Mesendoderm (in vitro differentiated cells): ENCODE measurements at regions not wholly inside any gene's neighbourhood (a gene's known extent, or its start where the extent isn't known, plus 50 kb on each side); places are given as distances from the start of the nearest gene placed in this dataset.

Source experiments
- DNase-seq: peaks from one replicate; pipeline ENCODE4 v3.0.0; 2013
- H2AK5ac ChIP-seq: 2 replicates; pipeline ENCODE4 v1.6.1; 2013; ENCODE audit warnings: low read length, inconsistent platforms
- H2BK120ac ChIP-seq: 2 replicates; pipeline ENCODE4 v1.6.1; 2013; ENCODE audit warnings: low read depth, mild to moderate bottlenecking, low read length, moderate library complexity, mixed read lengths
- H2BK15ac ChIP-seq: replicated peaks from 2 replicates; pipeline ENCODE4 v1.6.1; 2013; ENCODE audit warnings: low read depth, mild to moderate bottlenecking, moderate library complexity
- H2BK5ac ChIP-seq: 2 replicates; pipeline ENCODE4 v1.6.1; 2013; ENCODE audit warnings: low read length, inconsistent platforms
- H3K18ac ChIP-seq: 2 replicates; pipeline ENCODE4 v1.6.1; 2013; ENCODE audit warnings: mild to moderate bottlenecking, low read length, mixed read lengths
- H3K23ac ChIP-seq: one replicate; pipeline ENCODE4 v1.6.1; 2013; ENCODE audit warnings: low read length
- H3K27ac ChIP-seq: 2 replicates; pipeline ENCODE4 v1.5.1; 2013; ENCODE audit warnings: low read depth, mild to moderate bottlenecking, inconsistent platforms, low read length, moderate library complexity
- H3K27me3 ChIP-seq: 2 replicates; pipeline ENCODE4 v1.6.1; 2013; ENCODE audit warnings: low read length, control low read depth, mild to moderate bottlenecking, inconsistent platforms; ENCODE audit not compliant: insufficient read depth, poor library complexity
- H3K36me3 ChIP-seq: 2 replicates; pipeline ENCODE4 v1.6.1; 2013; ENCODE audit warnings: low read length, inconsistent platforms; ENCODE audit not compliant: control insufficient read depth, insufficient read depth
- H3K4ac ChIP-seq: one replicate; pipeline ENCODE4 v1.6.1; 2013; ENCODE audit warnings: low read depth, mild to moderate bottlenecking, low read length, moderate library complexity
- H3K4me1 ChIP-seq: 2 replicates; pipeline ENCODE4 v1.6.1; 2013; ENCODE audit warnings: low read depth, low read length, inconsistent platforms; ENCODE audit not compliant: control insufficient read depth
- H3K4me2 ChIP-seq: 2 replicates; pipeline ENCODE4 v1.6.1; 2013; ENCODE audit warnings: low read length
- H3K4me3 ChIP-seq: 2 replicates; pipeline ENCODE4 v1.5.1; 2013; ENCODE audit warnings: mild to moderate bottlenecking, low read length
- H3K56ac ChIP-seq: one replicate; pipeline ENCODE4 v1.6.1; 2013; ENCODE audit warnings: low read length
- H3K79me1 ChIP-seq: 2 replicates; pipeline ENCODE4 v1.6.1; 2013; ENCODE audit warnings: low read length, inconsistent platforms
- H3K79me2 ChIP-seq: 2 replicates; pipeline ENCODE4 v1.6.1; 2013; ENCODE audit warnings: mild to moderate bottlenecking, low read length; ENCODE audit not compliant: control insufficient read depth, insufficient read depth
- H3K9ac ChIP-seq: 2 replicates; pipeline ENCODE4 v1.6.1; 2013; ENCODE audit warnings: low read length, inconsistent platforms
- H4K5ac ChIP-seq: one replicate; pipeline ENCODE4 v1.6.1; 2013; ENCODE audit warnings: low read length
- H4K8ac ChIP-seq: one replicate; pipeline ENCODE4 v1.6.1; 2013; ENCODE audit warnings: low read depth, mild to moderate bottlenecking, control low read depth, low read length, moderate library complexity
- WGBS: extraction: QIAGEN DNeasy Blood & Tissue Kit; methylation state at CpG from one replicate; pipeline ENCODE4 v1.1.7; 2013; ENCODE audit warnings: low lambda C conversion rate, missing lambda C conversion rate; ENCODE audit not compliant: insufficient coverage; ENCODE audit errors: extremely low coverage; 5-methylcytosine and 5-hydroxymethylcytosine counted together

DNA sequence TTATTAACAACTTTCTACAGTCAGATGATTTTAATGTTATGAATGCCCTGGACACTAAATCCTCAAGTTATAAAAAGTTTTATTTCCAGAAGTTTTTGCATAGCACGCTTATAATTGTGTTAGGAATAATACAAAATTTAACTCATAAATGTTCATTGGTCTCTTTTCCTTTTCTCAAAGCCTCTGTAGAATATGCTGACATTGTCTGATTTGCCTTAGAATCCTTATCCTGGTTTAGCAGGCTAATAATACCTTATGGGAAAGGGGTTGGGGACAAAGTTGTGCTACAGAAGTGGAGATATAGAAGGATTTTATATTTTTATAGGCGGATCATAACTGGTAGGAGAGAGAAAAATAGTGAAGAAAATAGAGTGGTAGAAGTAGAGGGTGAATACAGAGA, 1739.6 kb downstream of the OLFM4 start:
- Histone ChIP-seq H3K79me2 (no peaks in the 10 kb centered on the region), H3K4ac (no peak overlapping the region)
- WGBS = 100% methylated on average over 1 of the region's 2 CpGs

DNA sequence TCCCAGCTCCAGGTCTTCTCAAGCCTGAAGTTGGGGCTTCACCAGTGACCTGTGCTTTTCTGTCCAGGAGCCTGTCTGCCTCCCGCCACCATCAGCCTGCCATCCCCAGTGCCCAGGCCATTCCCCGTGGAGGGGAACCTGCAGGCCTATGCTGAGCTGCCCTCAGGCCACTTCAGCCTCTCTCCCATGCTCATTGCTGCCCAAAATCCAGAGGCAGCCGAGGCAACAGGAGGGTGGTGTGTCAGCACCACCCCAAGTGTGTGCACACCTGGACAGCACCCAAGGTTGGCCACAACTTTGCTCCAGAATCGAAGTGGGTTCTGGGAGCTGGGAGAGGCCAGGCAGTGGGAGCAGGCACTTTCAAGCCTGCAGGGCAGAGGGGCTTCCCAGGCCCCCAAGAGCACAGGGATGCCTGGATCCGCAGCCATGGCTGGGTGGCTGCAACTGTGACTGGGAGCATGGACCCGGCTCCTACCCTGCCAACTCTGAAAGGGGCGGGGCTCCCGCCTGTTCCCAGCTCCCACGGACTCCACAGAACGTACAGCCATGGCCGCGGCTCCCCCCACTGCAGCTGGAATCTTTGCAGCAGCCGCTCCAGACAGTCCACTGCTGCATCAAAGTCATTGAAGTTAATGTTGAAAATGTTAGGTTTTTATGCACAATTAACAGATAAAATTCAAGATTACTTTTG, 1747.0 kb downstream of the OLFM4 start:
- Histone ChIP-seq H3K27me3 (no peaks in the 10 kb centered on the region), H2BK5ac (no peak overlapping the region), H4K5ac (no peak overlapping the region), H3K4me3 (no peak overlapping the region), H3K18ac (no peak overlapping the region), H3K4ac (no peak overlapping the region), H3K79me2 (no peaks in the 10 kb centered on the region), H3K27ac (no peak overlapping the region), H2BK120ac (no peak overlapping the region), H3K79me1 (no peaks in the 10 kb centered on the region), H3K4me1 (no peaks in the 10 kb centered on the region), H3K9ac (no peak overlapping the region), H3K23ac (no peak overlapping the region), H3K4me2 (no peak overlapping the region), H2BK15ac (no peak overlapping the region), H2AK5ac (no peak overlapping the region), H3K36me3 (no peaks in the 10 kb centered on the region), H3K56ac (no peak overlapping the region), H4K8ac (no peak overlapping the region)
- WGBS = no CpG with 5 or more reads among the region's 13 CpGs
- no peak for DNase-seq

More for the DNA sequence above, 1739.6 kb downstream of the OLFM4 start:
- Histone ChIP-seq H4K5ac (no peak overlapping the region), H3K4me2 (no peak overlapping the region), H3K23ac (no peak overlapping the region), H2BK5ac (no peak overlapping the region), H3K56ac (no peak overlapping the region), H4K8ac (no peak overlapping the region), H3K27me3 (no peaks in the 10 kb centered on the region), H2BK15ac (no peak overlapping the region), H3K27ac (no peak overlapping the region), H3K18ac (no peak overlapping the region), H3K9ac (no peak overlapping the region), H3K4me1 (no peaks in the 10 kb centered on the region), H3K36me3 (no peaks in the 10 kb centered on the region), H2BK120ac (no peak overlapping the region), H3K4me3 (no peak overlapping the region), H2AK5ac (no peak overlapping the region), H3K79me1 (no peaks in the 10 kb centered on the region)
- DNase-seq = no peak

DNA sequence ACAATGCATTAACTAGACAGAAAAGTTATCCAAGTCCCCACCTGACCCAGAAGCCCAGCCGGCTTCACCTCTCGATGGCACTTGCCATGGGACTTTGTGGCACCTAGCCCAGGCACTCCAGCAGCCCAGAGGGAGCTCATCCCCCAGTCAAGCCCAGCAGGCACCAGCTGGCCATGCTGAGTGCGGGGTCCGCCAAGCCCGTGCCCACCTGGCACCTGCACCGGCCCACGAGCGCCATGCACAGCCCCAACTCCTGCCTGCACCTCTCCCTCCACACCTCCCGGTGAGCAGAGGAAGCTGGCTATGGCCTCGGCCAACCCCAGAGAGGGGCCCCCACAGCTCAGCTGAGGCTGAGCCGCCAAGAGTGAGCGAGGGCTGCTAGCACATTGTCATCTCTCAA, 1759.1 kb downstream of the OLFM4 start:
- no peak for DNase-seq
- H2BK5ac ChIP-seq = no peak overlapping the region
- no peak overlapping the region for H2BK15ac ChIP-seq
- H3K79me1 ChIP-seq = no peaks in the 10 kb centered on the region
- WGBS = no CpG with 5 or more reads among the region's 12 CpGs
- H3K23ac ChIP-seq = no peak overlapping the region
- no peak overlapping the region for H4K5ac ChIP-seq
- no peak overlapping the region for H3K9ac ChIP-seq
- no peak overlapping the region for H4K8ac ChIP-seq
- H2AK5ac ChIP-seq = no peak overlapping the region
- H3K36me3 ChIP-seq = no peaks in the 10 kb centered on the region
- H3K18ac ChIP-seq = no peak overlapping the region
- no peak overlapping the region for H3K27ac ChIP-seq
- no peak overlapping the region for H3K4ac ChIP-seq
- no peaks in the 10 kb centered on the region for H3K4me1 ChIP-seq
- no peak overlapping the region for H2BK120ac ChIP-seq
- no peak overlapping the region for H3K4me2 ChIP-seq
- no peaks in the 10 kb centered on the region for H3K27me3 ChIP-seq
- no peaks in the 10 kb centered on the region for H3K79me2 ChIP-seq
- no peak overlapping the region for H3K56ac ChIP-seq
- H3K4me3 ChIP-seq = no peak overlapping the region

DNA sequence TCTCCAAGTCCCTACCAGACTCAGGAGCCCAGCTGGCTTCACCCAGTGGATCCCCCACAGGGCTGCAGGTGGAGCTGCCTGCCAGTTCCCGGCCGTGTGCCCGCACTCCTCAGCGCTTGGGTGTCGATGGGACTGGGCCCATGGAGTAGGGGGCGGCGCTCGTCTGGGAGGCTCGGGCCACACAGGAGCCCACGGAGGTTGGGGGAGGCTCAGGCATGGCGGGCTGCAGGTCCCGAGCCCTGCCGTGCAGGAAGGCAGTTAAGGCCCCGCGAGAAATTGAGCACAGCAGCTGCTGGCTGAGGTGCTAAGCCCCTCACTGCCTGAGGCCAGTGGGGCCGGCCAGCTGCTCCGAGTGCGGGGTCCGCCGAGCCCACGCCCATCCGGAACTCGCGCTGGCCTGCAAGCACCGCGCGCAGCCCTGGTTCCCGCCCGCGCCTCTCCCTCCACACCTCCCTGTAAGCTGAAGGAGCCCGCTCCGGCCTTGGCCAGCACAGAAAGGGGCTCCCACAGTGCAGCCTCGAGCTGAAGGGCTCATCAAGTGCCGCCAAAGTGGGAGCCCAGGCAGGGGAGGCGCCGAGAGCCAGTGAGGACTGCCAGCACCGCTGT, 1771.1 kb downstream of the OLFM4 start:
- no peak overlapping the region for H2AK5ac ChIP-seq
- WGBS = no CpG with 5 or more reads among the region's 37 CpGs

DNA sequence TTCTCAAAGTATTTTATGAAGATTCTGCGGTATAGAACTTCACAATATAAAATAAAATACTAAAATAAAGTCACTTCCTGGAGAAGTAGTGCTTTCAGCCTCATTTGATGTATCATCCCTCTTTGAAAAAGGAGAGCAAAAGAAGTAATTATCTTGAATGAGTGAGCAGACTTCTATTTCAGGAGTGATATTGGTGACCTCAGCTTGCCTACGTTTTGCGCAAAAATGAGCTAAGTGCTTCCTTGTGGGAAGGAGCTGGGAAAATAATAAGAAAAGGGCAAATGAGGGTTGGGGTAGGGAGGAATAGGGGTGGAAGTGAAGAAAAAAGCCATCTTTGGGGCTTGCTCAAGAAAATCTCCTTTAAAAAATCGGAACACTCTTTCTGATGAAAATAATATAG, 1773.6 kb downstream of the OLFM4 start:
- Histone ChIP-seq H3K4ac (no peak overlapping the region), H3K4me3 (no peak overlapping the region), H2BK5ac (no peak overlapping the region), H3K23ac (no peak overlapping the region), H3K27ac (no peak overlapping the region), H2BK120ac (no peak overlapping the region), H3K79me1 (no peaks in the 10 kb centered on the region), H2BK15ac (no peak overlapping the region), H2AK5ac (no peak overlapping the region), H3K56ac (no peak overlapping the region), H3K18ac (no peak overlapping the region), H4K5ac (no peak overlapping the region), H4K8ac (no peak overlapping the region), H3K36me3 (no peaks in the 10 kb centered on the region), H3K9ac (no peak overlapping the region), H3K4me1 (no peaks in the 10 kb centered on the region), H3K79me2 (no peaks in the 10 kb centered on the region), H3K27me3 (no peaks in the 10 kb centered on the region), H3K4me2 (no peak overlapping the region)
- DNase-seq = no peak
- WGBS = no CpG with 5 or more reads among the region's 4 CpGs

More for the DNA sequence above, 1771.1 kb downstream of the OLFM4 start:
- Histone ChIP-seq H3K4me1 (no peaks in the 10 kb centered on the region), H4K8ac (no peak overlapping the region), H3K56ac (no peak overlapping the region), H2BK120ac (no peak overlapping the region), H3K36me3 (no peaks in the 10 kb centered on the region), H3K4ac (no peak overlapping the region), H2BK15ac (no peak overlapping the region), H3K27me3 (no peaks in the 10 kb centered on the region), H3K4me2 (no peak overlapping the region), H3K79me2 (no peaks in the 10 kb centered on the region), H3K23ac (no peak overlapping the region), H2BK5ac (no peak overlapping the region), H3K9ac (no peak overlapping the region), H3K27ac (no peak overlapping the region), H3K4me3 (no peak overlapping the region), H3K18ac (no peak overlapping the region), H3K79me1 (no peaks in the 10 kb centered on the region), H4K5ac (no peak overlapping the region)
- DNase-seq = no peak

DNA sequence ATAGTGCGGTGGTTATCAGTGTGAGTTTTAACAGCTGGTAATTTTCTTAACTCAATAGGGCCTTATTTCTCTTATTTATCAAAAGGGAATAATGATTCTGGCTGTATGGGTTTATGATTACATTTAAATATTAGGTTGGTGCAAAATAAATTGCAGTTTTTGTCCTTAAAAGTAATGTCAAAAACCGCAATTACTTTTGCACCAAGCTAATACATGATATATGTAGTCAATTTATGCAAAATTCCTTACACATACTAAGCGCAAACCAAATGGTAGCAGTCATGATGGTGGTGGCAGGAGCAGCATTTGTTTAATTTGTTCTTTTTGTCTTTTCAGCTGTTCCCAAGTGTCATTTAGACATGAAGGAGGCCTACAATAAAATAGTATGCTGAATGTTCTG, 1777.1 kb downstream of the OLFM4 start:
- Histone ChIP-seq H3K23ac (no peak overlapping the region), H3K36me3 (no peaks in the 10 kb centered on the region), H2BK15ac (no peak overlapping the region), H3K79me1 (no peaks in the 10 kb centered on the region), H2BK120ac (no peak overlapping the region), H3K4me1 (no peaks in the 10 kb centered on the region), H3K4me3 (no peak overlapping the region), H3K56ac (no peak overlapping the region), H2AK5ac (no peak overlapping the region), H3K27ac (no peak overlapping the region), H2BK5ac (no peak overlapping the region), H3K9ac (no peak overlapping the region), H4K8ac (no peak overlapping the region), H3K79me2 (no peaks in the 10 kb centered on the region), H3K4me2 (no peak overlapping the region), H3K4ac (no peak overlapping the region), H3K27me3 (no peaks in the 10 kb centered on the region), H3K18ac (no peak overlapping the region), H4K5ac (no peak overlapping the region)
- WGBS = no CpG with 5 or more reads among the region's 3 CpGs
- no peak for DNase-seq
